Activated CD8-positive, alpha-beta T cell treated with anti-CD3 and anti-CD28 coated beads for 36 hours (primary cell): ENCODE measurements at regions not wholly inside any gene's neighbourhood (a gene's known extent, or its start where the extent isn't known, plus 50 kb on each side); places are given as distances from the start of the nearest gene placed in this dataset.

Experiments used
- ATAC-seq: fragments of 200-7000 bp; cut with Tn5 transposase; one replicate; pipeline ENCODE4 v1.10.0; 2021; ENCODE audit warnings: mild to moderate bottlenecking, moderate library complexity
- CTCF ChIA-PET: fragments of 350-600 bp; sonication (Branson Sonifier 250); formaldehyde crosslinking; loops from one replicate; lab custom pipeline; 2021; ENCODE audit warnings: antibody characterized with exemption; lab: Charles Lee
- POLR2A ChIA-PET: fragments of 350-600 bp; sonication (Branson Sonifier 250); formaldehyde crosslinking; loops from one replicate; lab custom pipeline; 2021; ENCODE audit warnings: antibody characterized with exemption; lab: Charles Lee
- DNase-seq: peaks from one replicate; pipeline ENCODE4 v3.0.0-alpha.2; 2020
- H3K27ac Mint-ChIP-seq: one replicate; pipeline ENCODE4 v1.8.0; 2021; ENCODE audit warnings: mild to moderate bottlenecking, mixed read lengths
- H3K27me3 Mint-ChIP-seq: one replicate; pipeline ENCODE4 v1.8.0; 2021; ENCODE audit warnings: mixed read lengths
- H3K36me3 Mint-ChIP-seq: one replicate; pipeline ENCODE4 v1.8.0; 2021; ENCODE audit warnings: low read depth, mixed read lengths
- H3K4me1 Mint-ChIP-seq: one replicate; pipeline ENCODE4 v1.8.0; 2021; ENCODE audit warnings: low read depth, mixed read lengths
- H3K4me3 Mint-ChIP-seq: one replicate; pipeline ENCODE4 v1.8.0; 2021; ENCODE audit warnings: mild to moderate bottlenecking, moderate library complexity, mixed read lengths
- H3K9me3 Mint-ChIP-seq: one replicate; pipeline ENCODE4 v1.8.0; 2021; ENCODE audit warnings: mixed read lengths
- intact Hi-C: fragments of 100-400 bp; cut with micrococcal nuclease; formaldehyde crosslinking; loops from one replicate; pipeline ENCODE4 v1.10.0; 2022
- TF ChIP-seq, protein P1 (sequence below): fragments of 200-600 bp; IDR thresholded peaks from one replicate; pipeline ENCODE4 v1.8.0; 2022; ENCODE audit warnings: antibody characterized with exemption, mild to moderate bottlenecking

- no peaks in the 10 kb centered on the region for H3K4me1 Mint-ChIP-seq
- POLR2A ChIA-PET = no interaction called here
- CTCF ChIA-PET = no interaction called here
- H3K4me3 Mint-ChIP-seq = no peak overlapping the region
- no peaks in the 10 kb centered on the region for H3K36me3 Mint-ChIP-seq
- H3K27ac Mint-ChIP-seq = no peak overlapping the region
- TF ChIP-seq, protein P1, sequence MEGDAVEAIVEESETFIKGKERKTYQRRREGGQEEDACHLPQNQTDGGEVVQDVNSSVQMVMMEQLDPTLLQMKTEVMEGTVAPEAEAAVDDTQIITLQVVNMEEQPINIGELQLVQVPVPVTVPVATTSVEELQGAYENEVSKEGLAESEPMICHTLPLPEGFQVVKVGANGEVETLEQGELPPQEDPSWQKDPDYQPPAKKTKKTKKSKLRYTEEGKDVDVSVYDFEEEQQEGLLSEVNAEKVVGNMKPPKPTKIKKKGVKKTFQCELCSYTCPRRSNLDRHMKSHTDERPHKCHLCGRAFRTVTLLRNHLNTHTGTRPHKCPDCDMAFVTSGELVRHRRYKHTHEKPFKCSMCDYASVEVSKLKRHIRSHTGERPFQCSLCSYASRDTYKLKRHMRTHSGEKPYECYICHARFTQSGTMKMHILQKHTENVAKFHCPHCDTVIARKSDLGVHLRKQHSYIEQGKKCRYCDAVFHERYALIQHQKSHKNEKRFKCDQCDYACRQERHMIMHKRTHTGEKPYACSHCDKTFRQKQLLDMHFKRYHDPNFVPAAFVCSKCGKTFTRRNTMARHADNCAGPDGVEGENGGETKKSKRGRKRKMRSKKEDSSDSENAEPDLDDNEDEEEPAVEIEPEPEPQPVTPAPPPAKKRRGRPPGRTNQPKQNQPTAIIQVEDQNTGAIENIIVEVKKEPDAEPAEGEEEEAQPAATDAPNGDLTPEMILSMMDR = no peak
- ATAC-seq (no peak), DNase-seq (no peak)
- intact Hi-C loops = no loop called here
- peaks cover 6% of the 10 kb centered on the region for H3K9me3 Mint-ChIP-seq
- no peaks in the 10 kb centered on the region for H3K27me3 Mint-ChIP-seq
Observed at GRCh38 chr14:53814392-53814791, 142.2 kb downstream of the BMP4 start.

- no peak for DNase-seq
- TF ChIP-seq, protein P1 = no peak
- Mint-ChIP-seq H3K27ac (no peak overlapping the region), H3K4me1 (no peaks in the 10 kb centered on the region), H3K36me3 (no peaks in the 10 kb centered on the region), H3K4me3 (no peak overlapping the region), H3K9me3 (peaks cover 2% of the 10 kb centered on the region), H3K27me3 (no peaks in the 10 kb centered on the region)
- ChIA-PET CTCF (no interaction called here), POLR2A (no interaction called here)
- intact Hi-C loops = no loop called here
- no peak for ATAC-seq
Observed at GRCh38 chr14:53810221-53810620, 146.4 kb downstream of the BMP4 start.

DNA sequence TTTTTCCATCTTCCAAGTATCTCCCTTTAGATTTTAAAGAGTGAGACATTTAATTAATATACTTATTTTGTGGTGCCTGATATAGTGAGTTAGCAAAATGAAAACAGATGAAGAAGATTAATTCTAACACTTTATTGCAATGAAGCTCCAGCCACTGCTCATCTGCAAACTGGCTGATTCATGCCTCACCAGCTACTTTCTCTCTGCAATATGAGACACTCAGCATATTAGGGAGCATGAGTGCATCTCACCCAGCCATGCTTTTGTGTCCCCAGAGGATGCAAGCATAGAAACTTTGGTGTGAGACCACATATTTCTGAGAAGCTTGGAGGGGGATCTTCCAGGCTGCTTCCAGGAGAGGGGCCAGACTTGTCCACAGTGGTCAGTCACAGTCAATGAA, 148.6 kb downstream of the BMP4 start:
- H3K27me3 Mint-ChIP-seq = no peaks in the 10 kb centered on the region
- intact Hi-C loops = no loop called here
- POLR2A ChIA-PET = no interaction called here
- H3K4me1 Mint-ChIP-seq = no peaks in the 10 kb centered on the region
- TF ChIP-seq, protein P1 = no peak
- H3K36me3 Mint-ChIP-seq = no peaks in the 10 kb centered on the region
- H3K27ac Mint-ChIP-seq = no peak overlapping the region
- ATAC-seq (no peak), DNase-seq (no peak)
- peaks cover 3% of the 10 kb centered on the region for H3K9me3 Mint-ChIP-seq
- CTCF ChIA-PET = no interaction called here
- H3K4me3 Mint-ChIP-seq = no peak overlapping the region

- Mint-ChIP-seq H3K36me3 (no peaks in the 10 kb centered on the region), H3K4me1 (no peaks in the 10 kb centered on the region), H3K27me3 (no peaks in the 10 kb centered on the region), H3K9me3 (peaks cover 3% of the 10 kb centered on the region), H3K4me3 (no peak overlapping the region), H3K27ac (no peak overlapping the region)
- no peak for DNase-seq
- ATAC-seq = no peak
- TF ChIP-seq, protein P1 = no peak
- POLR2A ChIA-PET = no interaction called here
- CTCF ChIA-PET = interaction anchor here (0.6 kb wide), 1 partner anchor 367 kb away, joined by 3 read pairs; no protein-coding TSS in a partner anchor
- intact Hi-C loops = no loop called here
Observed at GRCh38 chr14:53807542-53807941, 149.1 kb downstream of the BMP4 start.

GRCh38 chr14:53807108-53807507, 149.5 kb downstream of the BMP4 start:
- Mint-ChIP-seq H3K4me3 (no peak overlapping the region), H3K4me1 (no peaks in the 10 kb centered on the region), H3K27ac (no peak overlapping the region), H3K9me3 (peaks cover 3% of the 10 kb centered on the region), H3K36me3 (no peaks in the 10 kb centered on the region), H3K27me3 (no peaks in the 10 kb centered on the region)
- TF ChIP-seq, protein P1 = no peak
- CTCF ChIA-PET = interaction anchor here (0.6 kb wide), 1 partner anchor 367 kb away, joined by 3 read pairs; no protein-coding TSS in a partner anchor
- intact Hi-C loops = no loop called here
- no peak for ATAC-seq
- no peak for DNase-seq
- POLR2A ChIA-PET = no interaction called here
